GM18873 (cell line): ENCODE measurements at regions not wholly inside any gene's neighbourhood (a gene's known extent, or its start where the extent isn't known, plus 50 kb on each side); places are given as distances from the start of the nearest gene placed in this dataset.
A peak's percentile ranks its signal among the peaks of the same experiment; 100 is the strongest.
"Not testable (repeated sequence)": the region's sequence is repeated elsewhere in the genome, so short reads cannot be mapped to it uniquely, and the experiment has no call there.

Experiments
- ATAC-seq: cut with Tn5 transposase; IDR thresholded peaks from one replicate; pipeline ENCODE4 v1.9.1; 2021; ENCODE audit warnings: mild to moderate bottlenecking, moderate library complexity, moderate number of reproducible peaks; ENCODE audit not compliant: unreplicated experiment, low FRiP score

DNA sequence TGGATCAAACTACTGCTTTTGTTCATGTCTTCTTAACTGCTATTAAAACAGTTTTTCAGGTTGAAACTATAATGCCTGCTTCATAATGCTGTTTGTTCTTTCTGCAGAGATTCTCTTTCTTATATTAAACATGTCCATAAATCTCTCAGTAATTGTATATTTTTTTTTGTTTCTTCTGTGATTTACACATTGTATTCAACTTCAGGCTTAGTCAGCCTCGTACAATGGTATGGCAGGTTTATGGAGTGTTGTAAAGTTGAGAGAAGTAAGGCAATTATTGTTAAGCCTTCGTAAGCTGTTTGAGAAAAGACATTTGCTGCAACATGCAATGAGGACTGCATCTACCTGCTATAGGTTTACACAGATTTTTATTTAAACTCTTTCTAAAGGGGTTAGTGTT, 977.1 kb downstream of the DIPK2A start:
- no peak for ATAC-seq

GRCh38 chr3:144953959-144954358, 982.3 kb downstream of the DIPK2A start:
- ATAC-seq = no peak

GRCh38 chr3:144957398-144958101, 985.9 kb downstream of the DIPK2A start:
- no peak for ATAC-seq

DNA sequence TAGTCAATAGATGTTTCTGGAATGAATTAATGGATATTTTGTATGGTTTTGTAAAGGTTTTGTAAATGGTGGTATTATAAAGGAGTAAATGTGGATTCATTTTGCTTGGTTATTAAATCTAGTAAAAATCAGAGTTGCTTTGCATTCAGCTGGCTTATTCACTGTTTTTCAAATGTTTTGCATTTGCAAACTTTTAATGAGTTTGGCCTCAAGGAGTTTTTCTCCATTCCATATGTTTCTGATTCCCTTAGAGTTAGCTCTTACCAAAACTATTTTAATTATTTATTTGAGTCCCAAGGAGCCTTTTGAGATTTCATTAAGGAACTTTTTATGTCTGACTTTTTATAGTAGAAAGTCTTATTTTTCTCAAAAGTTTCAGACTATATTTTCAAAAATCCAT, 992.2 kb downstream of the DIPK2A start:
- ATAC-seq = no peak

DNA sequence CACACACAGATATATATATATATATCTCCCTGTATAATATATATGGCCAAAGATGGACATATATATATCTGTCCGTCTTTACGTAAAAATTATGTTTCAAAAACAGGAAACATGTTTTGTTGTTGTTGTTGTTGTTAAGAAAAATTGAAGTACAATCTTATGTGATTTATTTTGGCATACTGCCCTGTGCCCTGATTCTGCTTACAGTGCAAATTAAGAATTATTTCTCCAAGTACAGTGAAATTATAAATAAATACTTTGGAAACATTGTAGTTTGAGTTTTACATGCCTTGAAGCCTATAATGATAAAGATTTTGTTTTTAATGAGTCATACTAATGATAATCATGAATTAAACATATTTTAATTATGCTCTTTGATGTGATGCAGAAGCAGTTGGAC, 994.9 kb downstream of the DIPK2A start:
- ATAC-seq = no peak

- no peak for ATAC-seq
These were observed 997.2 kb downstream of the DIPK2A start for GRCh38 chr3:144968750-144969350.

- ATAC-seq = not testable (repeated sequence)
These were observed 1012.9 kb downstream of the DIPK2A start for GRCh38 chr3:144984481-144984880.

GRCh38 chr3:144989807-144990206, 1018.2 kb downstream of the DIPK2A start:
- no peak for ATAC-seq

- no peak for ATAC-seq
These were observed 1024.2 kb downstream of the DIPK2A start for GRCh38 chr3:144995856-144996255.

GRCh38 chr3:145005427-145005826, 1033.8 kb downstream of the DIPK2A start:
- no peak for ATAC-seq

DNA sequence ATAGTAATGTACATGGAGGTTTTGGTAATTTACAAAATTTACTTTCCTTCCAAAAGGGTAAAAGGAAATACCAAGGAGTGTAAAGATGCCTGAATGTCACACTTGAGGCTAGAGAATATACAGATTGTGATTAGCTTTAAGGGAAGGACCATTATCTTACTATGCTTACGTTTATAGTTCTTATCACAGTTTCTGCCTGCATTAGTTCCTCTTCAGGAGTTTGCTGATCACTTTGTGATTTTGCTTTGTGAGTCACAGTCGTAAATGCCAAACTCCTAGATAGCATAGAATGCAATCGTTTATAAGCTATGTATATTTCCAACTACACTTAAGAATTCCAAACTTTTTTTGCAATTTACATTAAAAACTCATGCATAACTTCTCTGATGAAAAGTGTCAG, 1034.6 kb downstream of the DIPK2A start:
- ATAC-seq = no peak

DNA sequence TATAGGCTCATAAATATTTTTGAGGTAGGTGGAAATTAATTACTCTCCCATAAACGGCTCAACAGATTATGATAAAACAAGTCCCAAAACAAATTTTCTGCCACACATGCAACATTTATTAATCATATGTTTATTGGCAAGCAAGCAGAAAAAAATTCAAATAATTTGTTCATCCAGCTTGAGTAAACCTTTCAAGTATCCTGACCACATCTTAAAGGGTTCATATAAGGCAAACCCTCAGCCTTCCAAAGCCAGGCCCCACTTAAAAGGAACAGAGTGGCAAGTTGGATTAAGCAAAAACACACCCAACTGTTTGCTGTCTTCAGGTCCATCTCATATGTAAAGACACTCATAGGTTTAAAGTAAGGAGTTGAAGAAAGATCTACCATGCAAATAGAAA, 1042.3 kb downstream of the DIPK2A start:
- no peak for ATAC-seq

GRCh38 chr3:145015253-145015652, 1043.6 kb downstream of the DIPK2A start:
- no peak for ATAC-seq

DNA sequence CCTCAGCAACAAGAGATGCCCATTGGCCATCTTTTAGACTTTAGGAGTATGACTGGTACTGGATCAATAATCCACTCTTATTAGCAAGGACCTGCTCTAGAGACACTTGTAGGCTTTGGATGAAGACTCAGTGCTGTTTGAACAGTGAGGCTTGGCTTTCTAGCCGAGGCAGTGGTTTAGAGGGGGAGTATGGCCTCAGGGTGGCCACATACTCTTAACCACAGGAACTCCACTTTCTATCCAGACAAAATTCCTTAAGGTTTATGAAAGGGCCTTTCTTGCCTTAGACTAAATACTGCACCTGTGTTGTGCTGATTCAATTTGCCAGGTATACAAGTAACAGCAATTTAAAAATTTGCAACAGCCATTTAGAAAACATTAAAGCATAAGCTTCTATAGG, 1046.3 kb downstream of the DIPK2A start:
- ATAC-seq = no peak

DNA sequence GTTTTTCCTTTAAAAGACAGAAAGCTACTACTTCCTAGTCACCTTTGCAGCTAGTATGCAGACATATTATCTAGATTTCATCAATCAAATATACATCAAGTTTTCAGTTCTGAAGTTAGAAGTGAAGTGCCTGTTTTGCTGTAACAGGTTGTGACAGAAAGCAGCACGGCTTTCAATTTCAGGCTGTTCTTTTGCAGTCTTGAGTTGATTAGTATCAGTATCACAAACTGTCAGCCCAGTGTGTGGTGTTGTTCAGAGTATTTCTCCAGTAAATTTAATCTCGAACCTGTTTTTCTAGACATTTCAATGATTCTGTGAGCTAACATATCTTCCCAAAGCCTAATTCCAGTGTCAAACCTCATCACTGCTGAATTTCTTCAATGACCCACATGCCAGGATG, 1050.8 kb downstream of the DIPK2A start:
- ATAC-seq = no peak

- ATAC-seq = no peak
These were observed 1053.1 kb downstream of the DIPK2A start for GRCh38 chr3:145024700-145025099.

DNA sequence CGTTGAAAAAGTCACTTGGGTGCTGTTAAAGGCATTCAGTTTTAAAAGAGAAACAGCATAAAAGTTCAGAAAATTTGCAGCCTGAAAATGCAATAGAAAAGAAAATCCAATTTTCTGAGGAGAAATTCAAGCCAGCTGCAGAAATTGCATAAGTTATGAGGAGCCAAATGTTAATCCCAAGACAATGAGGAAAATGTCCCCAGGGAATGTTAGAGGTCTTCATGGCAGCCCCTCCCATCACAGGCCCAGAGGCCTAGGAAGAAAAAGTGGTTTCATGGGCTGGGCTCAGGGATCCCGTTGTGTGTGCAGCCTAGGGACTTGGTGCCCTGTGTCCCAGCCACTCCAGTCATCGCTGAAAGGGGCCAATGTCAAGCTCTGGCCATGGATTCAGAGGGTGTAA, 1055.6 kb downstream of the DIPK2A start:
- ATAC-seq = not testable (repeated sequence)

DNA sequence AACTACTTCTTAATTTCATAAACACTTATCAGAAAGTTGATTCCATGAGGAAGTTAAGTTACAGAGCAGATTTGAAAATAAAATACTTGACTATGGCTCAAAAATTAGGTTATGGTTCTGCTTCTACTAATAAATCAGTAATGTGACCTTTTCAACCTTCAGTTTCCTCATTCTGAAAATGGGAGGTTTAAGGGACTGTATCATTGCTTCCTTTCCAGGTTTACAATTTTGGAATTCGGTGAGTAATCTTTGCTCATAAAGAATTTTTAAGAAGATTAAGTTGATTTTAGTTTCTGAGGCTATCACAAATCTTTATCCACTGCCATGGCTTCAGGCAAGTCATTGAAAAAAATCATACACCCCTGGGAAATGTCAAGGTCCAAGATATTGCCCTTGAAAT, 1061.2 kb downstream of the DIPK2A start:
- ATAC-seq = no peak

GRCh38 chr3:145035682-145036081, 1064.1 kb downstream of the DIPK2A start:
- no peak for ATAC-seq

DNA sequence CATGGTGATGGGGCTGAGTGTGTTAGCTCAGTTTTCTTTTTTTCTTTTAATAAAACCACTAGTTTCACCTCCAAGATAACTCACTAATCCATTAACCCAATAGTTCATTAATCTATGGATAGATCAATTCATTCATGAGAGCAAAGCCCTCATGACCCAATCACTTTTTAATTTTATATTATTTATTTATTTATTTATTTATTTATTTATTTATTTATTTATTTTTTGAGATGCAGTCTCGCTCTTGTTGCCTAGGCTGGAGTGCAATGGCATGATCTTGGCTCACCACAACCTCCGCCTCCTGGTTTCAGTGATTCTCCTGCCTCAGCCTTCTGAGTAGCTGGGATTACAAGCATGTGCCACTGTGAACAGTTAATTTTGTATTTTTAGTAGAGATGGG, 1082.4 kb downstream of the DIPK2A start:
- not testable (repeated sequence) for ATAC-seq

- ATAC-seq = peak; percentile 71
These were observed 1083.9 kb downstream of the DIPK2A start for GRCh38 chr3:145055375-145056076.

DNA sequence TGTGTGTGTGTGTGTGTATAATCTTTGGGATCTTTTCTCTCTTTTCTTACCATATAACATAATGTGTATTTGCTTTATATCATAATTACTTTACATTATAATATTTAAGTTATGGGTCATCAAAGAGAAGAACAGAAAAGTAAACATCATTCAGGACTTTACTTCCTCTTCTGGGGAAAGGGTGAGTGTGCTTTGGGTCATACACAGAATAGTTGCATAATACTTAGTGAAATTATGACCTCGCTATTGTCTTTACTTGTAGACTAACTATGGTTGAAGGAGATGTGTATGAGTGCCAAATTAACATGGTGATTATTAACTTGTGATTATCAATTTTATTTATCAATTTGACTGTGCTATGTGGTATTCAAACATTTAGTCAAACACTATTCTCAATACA, 1086.9 kb downstream of the DIPK2A start:
- ATAC-seq = no peak
